DOHH2 (cell line): ENCODE measurements at regions not wholly inside any gene's neighbourhood (a gene's known extent, or its start where the extent isn't known, plus 50 kb on each side); places are given as distances from the start of the nearest gene placed in this dataset.

Experiments used
- H3F3A ChIP-seq: fragments of 200-600 bp; sonication (generic), shearing (Covaris generic); 2 replicates; pipeline ENCODE4 v1.6.0; 2016; ENCODE audit warnings: antibody characterized with exemption, mild to moderate bottlenecking; ENCODE audit not compliant: control insufficient read depth, insufficient read depth
- H3K27ac ChIP-seq: fragments of 200-600 bp; sonication (generic); 2 replicates; pipeline ENCODE4 v1.5.1; 2014; ENCODE audit warnings: low read depth, mild to moderate bottlenecking, low read length, moderate library complexity
- H3K27me3 ChIP-seq: fragments of 200-600 bp; sonication (generic); 2 replicates; pipeline ENCODE4 v1.6.1; 2014; ENCODE audit warnings: mild to moderate bottlenecking, low read length, mixed read lengths; ENCODE audit not compliant: control insufficient read depth
- H3K36me3 ChIP-seq: fragments of 200-600 bp; sonication (generic); 2 replicates; pipeline ENCODE4 v1.6.1; 2014; ENCODE audit warnings: mild to moderate bottlenecking, low read length, moderate library complexity, mixed read lengths; ENCODE audit not compliant: control insufficient read depth
- H3K4me1 ChIP-seq: fragments of 200-600 bp; sonication (generic); 2 replicates; pipeline ENCODE4 v1.6.1; 2014; ENCODE audit warnings: mild to moderate bottlenecking, low read length, mixed read lengths; ENCODE audit not compliant: control insufficient read depth
- H3K4me2 ChIP-seq: fragments of 200-600 bp; sonication (generic); 2 replicates; pipeline ENCODE4 v1.6.0; 2014; ENCODE audit warnings: mild to moderate bottlenecking, low read length, moderate library complexity
- H3K4me3 ChIP-seq: fragments of 200-600 bp; sonication (generic); 2 replicates; pipeline ENCODE4 v1.5.1; 2014; ENCODE audit warnings: mild to moderate bottlenecking, low read length, mixed read lengths
- H3K79me2 ChIP-seq: fragments of 200-600 bp; sonication (generic); 2 replicates; pipeline ENCODE4 v1.6.1; 2014; ENCODE audit warnings: mild to moderate bottlenecking, low read length, mixed read lengths; ENCODE audit not compliant: control insufficient read depth
- H3K9me2 ChIP-seq: fragments of 200-600 bp; sonication (generic); replicated peaks from 2 replicates; pipeline ENCODE4 v1.6.1; 2014; ENCODE audit warnings: mild to moderate bottlenecking, low read length, mixed read lengths; ENCODE audit not compliant: control insufficient read depth
- H3K9me3 ChIP-seq: fragments of 200-600 bp; sonication (generic); 2 replicates; pipeline ENCODE4 v1.6.1; 2014; ENCODE audit warnings: antibody characterized with exemption, low read length, mixed read lengths; ENCODE audit not compliant: control insufficient read depth, insufficient read depth
- H4K20me1 ChIP-seq: fragments of 200-600 bp; sonication (generic); 2 replicates; pipeline ENCODE4 v1.6.0; 2014; ENCODE audit warnings: low read depth, mild to moderate bottlenecking, antibody characterized with exemption, low read length, moderate library complexity; ENCODE audit not compliant: control insufficient read depth, insufficient read depth
- CTCF ChIP-seq: fragments of 200-600 bp; sonication (generic); IDR thresholded peaks from one replicate; pipeline ENCODE4 v1.5.1; 2014; ENCODE audit warnings: antibody characterized with exemption, mild to moderate bottlenecking, low read depth, low read length; ENCODE audit not compliant: poor library complexity, severe bottlenecking
- EZH2phosphoT487 ChIP-seq: fragments of 200-600 bp; sonication (generic); IDR thresholded peaks from 2 replicates; pipeline ENCODE4 v1.6.1; 2017; ENCODE audit warnings: borderline replicate concordance, mild to moderate bottlenecking, antibody characterized with exemption, low read length, moderate library complexity, mixed read lengths

DNA sequence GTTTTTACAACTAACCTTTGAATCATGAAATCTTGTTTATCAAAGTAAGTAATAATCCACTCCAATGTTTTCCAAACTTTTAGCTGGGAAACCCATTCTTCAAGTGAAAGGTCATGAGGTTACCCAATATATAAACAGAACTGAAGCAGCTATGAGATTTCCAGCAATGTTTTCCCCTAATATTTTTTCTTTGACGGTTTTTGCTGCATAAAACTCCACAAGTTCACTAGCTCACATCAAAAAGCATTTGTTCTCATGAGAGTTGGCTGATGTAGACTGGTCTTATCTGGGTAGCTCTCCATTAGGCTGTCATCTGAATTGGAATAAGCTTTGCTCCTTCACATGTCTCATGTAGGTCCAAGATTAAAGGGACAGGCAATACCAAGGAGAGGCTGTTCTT, 241.2 kb upstream of the LRRC3B start:
- no peak overlapping the region for H3K4me3 ChIP-seq
- no peak overlapping the region for H3K27ac ChIP-seq
- H3K4me2 ChIP-seq, result no peak overlapping the region
- no peaks in the 10 kb centered on the region for H3K79me2 ChIP-seq
- no peak for TF ChIP-seq EZH2phosphoT487
- no peak for TF ChIP-seq CTCF
- no peaks in the 10 kb centered on the region for H3K27me3 ChIP-seq
- no peaks in the 10 kb centered on the region for H3F3A ChIP-seq
- no peaks in the 10 kb centered on the region for H3K36me3 ChIP-seq
- no peaks in the 10 kb centered on the region for H3K9me3 ChIP-seq
- H4K20me1 ChIP-seq, result no peaks in the 10 kb centered on the region
- no peaks in the 10 kb centered on the region for H3K4me1 ChIP-seq
- H3K9me2 ChIP-seq, result no peaks in the 10 kb centered on the region

DNA sequence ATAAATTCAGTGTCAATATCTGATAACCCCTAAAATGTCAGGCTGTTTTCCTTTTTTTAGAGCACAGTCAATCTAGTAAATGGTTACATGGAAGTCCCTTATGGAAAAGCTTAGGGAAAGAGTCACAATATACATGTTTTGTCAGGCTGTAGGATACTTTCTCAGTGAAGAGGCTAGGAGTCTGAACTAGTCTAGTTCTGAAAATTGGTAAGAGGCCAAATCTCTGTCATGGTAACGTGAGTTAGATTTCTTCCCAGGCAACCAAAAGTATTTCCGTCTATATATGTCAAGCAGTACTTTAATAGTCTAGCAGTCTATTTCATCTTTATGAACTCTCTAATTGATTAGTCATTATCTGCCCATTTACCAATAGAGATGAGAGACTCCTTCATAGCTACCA, 215.9 kb upstream of the LRRC3B start:
- Histone ChIP-seq H4K20me1 (no peaks in the 10 kb centered on the region), H3K27me3 (no peaks in the 10 kb centered on the region), H3K4me3 (no peak overlapping the region), H3F3A (no peaks in the 10 kb centered on the region), H3K9me2 (no peaks in the 10 kb centered on the region), H3K9me3 (no peaks in the 10 kb centered on the region), H3K79me2 (no peaks in the 10 kb centered on the region), H3K4me2 (no peak overlapping the region), H3K27ac (no peak overlapping the region), H3K36me3 (no peaks in the 10 kb centered on the region), H3K4me1 (no peaks in the 10 kb centered on the region)
- TF ChIP-seq EZH2phosphoT487, result no peak
- no peak for TF ChIP-seq CTCF

DNA sequence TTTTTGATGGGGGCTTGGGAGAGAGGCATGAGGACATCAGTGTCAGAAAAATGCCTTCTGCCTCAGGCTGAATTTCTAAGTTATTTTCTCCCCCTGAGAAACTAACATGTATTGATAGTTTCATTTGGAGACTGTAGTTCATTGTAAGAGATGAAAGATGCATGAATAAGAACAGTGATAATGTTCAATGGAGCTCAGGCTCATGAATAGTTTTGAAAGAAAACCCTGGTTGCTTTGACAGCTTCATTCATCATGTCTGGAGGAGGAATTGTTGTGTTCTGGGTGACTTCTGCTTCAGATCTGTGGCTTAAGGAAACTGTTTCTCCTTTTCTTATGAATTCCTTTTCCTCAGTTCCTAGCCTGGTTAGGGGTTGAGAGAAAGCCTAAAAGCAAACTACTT, 204.0 kb upstream of the LRRC3B start:
- H3K27me3 ChIP-seq, result no peaks in the 10 kb centered on the region
- no peaks in the 10 kb centered on the region for H4K20me1 ChIP-seq
- H3K4me1 ChIP-seq, result no peaks in the 10 kb centered on the region
- H3K9me3 ChIP-seq, result no peaks in the 10 kb centered on the region
- H3K4me3 ChIP-seq, result no peak overlapping the region
- no peak overlapping the region for H3K27ac ChIP-seq
- no peaks in the 10 kb centered on the region for H3F3A ChIP-seq
- no peaks in the 10 kb centered on the region for H3K9me2 ChIP-seq
- H3K79me2 ChIP-seq, result no peaks in the 10 kb centered on the region
- TF ChIP-seq EZH2phosphoT487 (no peak), CTCF (no peak)
- no peak overlapping the region for H3K4me2 ChIP-seq
- no peaks in the 10 kb centered on the region for H3K36me3 ChIP-seq

DNA sequence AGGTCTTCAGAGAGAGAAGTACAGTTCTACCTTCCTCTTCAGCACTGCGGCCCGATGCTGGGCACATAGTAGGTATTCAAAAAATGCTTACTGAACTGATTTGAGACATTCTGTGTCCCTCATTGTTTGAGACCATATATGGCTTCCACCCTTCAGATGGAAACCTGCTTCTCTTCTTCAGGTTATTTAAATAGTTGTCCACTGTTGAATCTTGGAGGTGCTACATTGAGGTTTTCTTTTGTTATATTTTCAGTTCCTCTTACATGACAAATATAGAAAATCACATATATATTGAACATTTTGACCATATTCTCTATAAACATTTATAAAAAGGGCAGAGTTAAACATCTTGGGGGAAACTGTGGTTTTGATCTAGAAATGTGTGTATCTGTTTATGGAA, 200.2 kb upstream of the LRRC3B start:
- H3F3A ChIP-seq, result no peaks in the 10 kb centered on the region
- no peaks in the 10 kb centered on the region for H3K9me3 ChIP-seq
- no peaks in the 10 kb centered on the region for H3K27me3 ChIP-seq
- H3K27ac ChIP-seq, result no peak overlapping the region
- no peak for TF ChIP-seq CTCF
- TF ChIP-seq EZH2phosphoT487, result no peak
- no peak overlapping the region for H3K4me2 ChIP-seq
- no peaks in the 10 kb centered on the region for H4K20me1 ChIP-seq
- H3K4me3 ChIP-seq, result no peak overlapping the region
- no peaks in the 10 kb centered on the region for H3K9me2 ChIP-seq
- no peaks in the 10 kb centered on the region for H3K4me1 ChIP-seq
- H3K79me2 ChIP-seq, result no peaks in the 10 kb centered on the region
- H3K36me3 ChIP-seq, result no peaks in the 10 kb centered on the region
